GM23338 (cell line): ENCODE measurements at regions not wholly inside any gene's neighbourhood (a gene's known extent, or its start where the extent isn't known, plus 50 kb on each side); places are given as distances from the start of the nearest gene placed in this dataset.

Source experiments
- CREB1 ChIP-seq: fragments of 250-450 bp; sonication (Bioruptor Pico); IDR thresholded peaks from 2 replicates; pipeline ENCODE4 v1.5.0; 2020; ENCODE audit warnings: low read depth, mild to moderate bottlenecking, moderate library complexity
- CTCF ChIP-seq, 2 experiments: fragments of 200-600 bp in 1 of 2; sonication (generic) in 1 of 2; conservative IDR thresholded peaks; 2 replicates each; pipeline versions ENCODE4 v1.5.1 to v1.6.1; 2016 to 2017; ENCODE audit warnings: antibody characterized with exemption in 2 of 2, low read depth in 2 of 2, mild to moderate bottlenecking in 2 of 2, moderate library complexity in 1 of 2
- EZH2 ChIP-seq: fragments of 200-600 bp; sonication (generic); IDR thresholded peaks from one replicate; pipeline ENCODE4 v1.8.0; 2017; ENCODE audit warnings: antibody characterized with exemption, mild to moderate bottlenecking, low read depth; ENCODE audit not compliant: unreplicated experiment
- EZH2phosphoT487 ChIP-seq: fragments of 200-600 bp; sonication (generic); IDR thresholded peaks from one replicate; pipeline ENCODE4 v1.8.1; 2018; ENCODE audit warnings: antibody characterized with exemption; ENCODE audit not compliant: unreplicated experiment
- JUNB ChIP-seq: IDR thresholded peaks from one replicate; pipeline ENCODE4 v1.6.1; 2016; ENCODE audit warnings: antibody characterized with exemption; ENCODE audit not compliant: unreplicated experiment
- NANOG ChIP-seq: IDR thresholded peaks from 2 replicates; pipeline ENCODE4 v1.6.1; 2016; ENCODE audit warnings: antibody characterized with exemption, borderline replicate concordance
- POLR2AphosphoS5 ChIP-seq: IDR thresholded peaks from 2 replicates; pipeline ENCODE4 v1.6.1; 2016; ENCODE audit warnings: antibody characterized with exemption, low read depth
- REST ChIP-seq: IDR thresholded peaks from one replicate; pipeline ENCODE4 v1.6.1; 2018; ENCODE audit warnings: antibody characterized with exemption; ENCODE audit not compliant: unreplicated experiment
- ZNF114 ChIP-seq: fragments of 250-450 bp; sonication (Bioruptor Pico); IDR thresholded peaks from 2 replicates; pipeline ENCODE4 v1.5.0; 2020; ENCODE audit warnings: mild to moderate bottlenecking, moderate library complexity
- ZNF331 ChIP-seq: fragments of 250-450 bp; sonication (Bioruptor Pico); IDR thresholded peaks from 2 replicates; pipeline ENCODE4 v1.5.0; 2020; ENCODE audit warnings: low read depth, mild to moderate bottlenecking, moderate library complexity
- TF ChIP-seq, protein P1 (sequence below): IDR thresholded peaks from 2 replicates; pipeline ENCODE4 v1.6.1; 2016; ENCODE audit warnings: antibody characterized with exemption

GRCh38 chr17:33701910-33702309 lies 408.8 kb upstream of the ASIC2 start:
- TF ChIP-seq CREB1 (CRISPR knock-in tag) (no peak), CTCF (conservative IDR thresholded peaks at IDR 0.05; ENCODE audit: low read depth in 2 of 2) (no peak), ZNF114 (CRISPR knock-in tag) (no peak), REST (no peak), EZH2 (no peak), POLR2AphosphoS5 (no peak), ZNF331 (CRISPR knock-in tag) (no peak), EZH2phosphoT487 (no peak), JUNB (no peak), NANOG (no peak)
- TF ChIP-seq, protein P1, sequence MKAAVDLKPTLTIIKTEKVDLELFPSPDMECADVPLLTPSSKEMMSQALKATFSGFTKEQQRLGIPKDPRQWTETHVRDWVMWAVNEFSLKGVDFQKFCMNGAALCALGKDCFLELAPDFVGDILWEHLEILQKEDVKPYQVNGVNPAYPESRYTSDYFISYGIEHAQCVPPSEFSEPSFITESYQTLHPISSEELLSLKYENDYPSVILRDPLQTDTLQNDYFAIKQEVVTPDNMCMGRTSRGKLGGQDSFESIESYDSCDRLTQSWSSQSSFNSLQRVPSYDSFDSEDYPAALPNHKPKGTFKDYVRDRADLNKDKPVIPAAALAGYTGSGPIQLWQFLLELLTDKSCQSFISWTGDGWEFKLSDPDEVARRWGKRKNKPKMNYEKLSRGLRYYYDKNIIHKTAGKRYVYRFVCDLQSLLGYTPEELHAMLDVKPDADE: no peak
